ENCODE measurements at regions not wholly inside any gene's neighbourhood (a gene's known extent, or its start where the extent isn't known, plus 50 kb on each side); places are given as distances from the start of the nearest gene placed in this dataset.

DNA sequence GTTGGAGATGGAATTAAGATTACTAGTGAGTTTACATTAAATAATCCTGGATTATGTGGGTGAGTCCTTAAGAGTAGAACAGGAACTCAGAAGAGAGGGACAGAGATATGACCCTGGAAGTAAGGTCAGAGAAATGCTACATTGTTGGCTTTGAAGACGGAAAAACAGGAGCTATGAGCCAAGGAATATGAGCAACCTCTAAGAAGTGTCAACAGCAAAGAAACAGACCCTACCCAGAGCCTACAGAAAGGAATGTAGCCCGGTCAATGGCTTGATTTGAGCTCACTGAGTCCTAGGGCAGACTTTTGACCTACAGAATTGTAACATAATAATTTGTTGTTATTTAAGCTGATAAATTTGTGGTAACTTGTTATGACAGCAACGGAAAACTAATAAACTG is 304.9 kb downstream of the IPMK start:
- in situ Hi-C loops (cut with HindIII; ENCODE audit: low pct_unique_long_range_greater_than_20kb, low sequenced_read_pairs) = no loop called here
- no peak for DNase-seq (ENCODE audit: low read depth in 1 of 2, low spot score in 1 of 2)
- TF ChIP-seq JUND (IDR thresholded peaks at IDR 0.05; ENCODE audit: low read depth) = no peak

GRCh38 chr10:57961487-57961886 is 306.2 kb downstream of the IPMK start:
- in situ Hi-C loops (cut with HindIII; ENCODE audit: low pct_unique_long_range_greater_than_20kb, low sequenced_read_pairs) = no loop called here
- DNase-seq (ENCODE audit: low read depth in 1 of 2, low spot score in 1 of 2) = no peak
- TF ChIP-seq JUND (IDR thresholded peaks at IDR 0.05; ENCODE audit: low read depth) = no peak

GRCh38 chr10:57960406-57960805 is 307.3 kb downstream of the IPMK start:
- TF ChIP-seq JUND (IDR thresholded peaks at IDR 0.05; ENCODE audit: low read depth) = no peak

DNA sequence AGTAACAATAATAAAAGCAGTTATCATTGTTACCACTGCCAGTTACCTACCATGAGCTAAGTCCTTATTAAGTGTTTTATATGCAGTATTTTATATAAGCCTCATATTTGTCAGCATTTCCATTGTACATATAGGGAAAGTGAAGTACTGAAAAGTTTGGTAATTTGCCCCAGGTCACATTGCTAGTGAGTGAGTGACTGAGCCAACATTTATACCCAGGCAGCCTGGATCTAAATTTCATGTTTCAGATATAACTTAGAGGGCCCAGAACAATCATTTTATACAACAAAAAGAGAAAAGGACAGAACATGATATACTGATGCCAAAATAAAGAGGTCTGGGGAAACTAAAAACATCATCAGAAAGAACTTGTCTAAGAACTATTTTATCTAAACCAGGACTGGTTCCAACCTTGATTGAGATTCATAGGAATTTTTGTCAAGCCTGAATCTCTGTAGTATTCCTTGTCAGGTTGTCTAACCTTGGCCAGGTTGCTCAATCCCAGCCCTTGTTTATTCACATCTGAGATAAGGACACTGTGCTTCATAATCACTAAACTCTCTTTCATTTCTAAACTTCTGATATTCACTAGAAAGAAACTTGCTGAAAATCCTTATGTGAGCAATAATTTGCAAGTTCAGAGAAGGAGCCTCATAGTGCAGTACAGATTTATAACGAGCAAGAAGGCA is 308.2 kb downstream of the IPMK start:
- no peak for DNase-seq (ENCODE audit: low read depth in 1 of 2, low spot score in 1 of 2)
- TF ChIP-seq JUND (IDR thresholded peaks at IDR 0.05; ENCODE audit: low read depth) = no peak
- in situ Hi-C loops (cut with HindIII; ENCODE audit: low pct_unique_long_range_greater_than_20kb, low sequenced_read_pairs) = no loop called here

More at GRCh38 chr10:57960406-57960805, 307.3 kb downstream of the IPMK start:
- no peak for DNase-seq (ENCODE audit: low read depth in 1 of 2, low spot score in 1 of 2)
- in situ Hi-C loops (cut with HindIII; ENCODE audit: low pct_unique_long_range_greater_than_20kb, low sequenced_read_pairs) = no loop called here

DNA sequence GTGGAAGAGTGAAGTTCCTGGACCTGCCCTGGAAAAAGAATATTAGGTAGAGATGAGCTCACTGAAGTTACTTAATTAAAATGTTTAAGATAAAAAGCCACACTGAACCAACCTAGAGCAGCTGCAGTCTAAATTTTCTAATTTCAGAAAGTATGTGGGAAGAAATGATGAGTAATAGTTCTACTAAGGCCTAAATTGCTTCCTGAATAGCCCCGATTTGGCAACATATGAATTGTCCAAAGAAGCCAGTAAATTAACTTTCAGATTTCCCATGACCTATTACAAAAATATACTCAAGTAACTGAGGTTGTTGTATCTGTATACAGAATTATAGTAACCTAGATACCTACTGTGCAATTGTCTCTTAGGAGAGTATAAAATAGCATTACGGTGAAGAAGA is 312.6 kb downstream of the IPMK start:
- in situ Hi-C loops (cut with HindIII; ENCODE audit: low pct_unique_long_range_greater_than_20kb, low sequenced_read_pairs) = no loop called here
- no peak for DNase-seq (ENCODE audit: low read depth in 1 of 2, low spot score in 1 of 2)
- TF ChIP-seq JUND (IDR thresholded peaks at IDR 0.05; ENCODE audit: low read depth) = no peak

- TF ChIP-seq JUND (IDR thresholded peaks at IDR 0.05; ENCODE audit: low read depth) = no peak
- DNase-seq (ENCODE audit: low read depth in 1 of 2, low spot score in 1 of 2) = no peak
- in situ Hi-C loops (cut with HindIII; ENCODE audit: low pct_unique_long_range_greater_than_20kb, low sequenced_read_pairs) = no loop called here
These were observed 315.0 kb downstream of the IPMK start for GRCh38 chr10:57952741-57953140.

DNA sequence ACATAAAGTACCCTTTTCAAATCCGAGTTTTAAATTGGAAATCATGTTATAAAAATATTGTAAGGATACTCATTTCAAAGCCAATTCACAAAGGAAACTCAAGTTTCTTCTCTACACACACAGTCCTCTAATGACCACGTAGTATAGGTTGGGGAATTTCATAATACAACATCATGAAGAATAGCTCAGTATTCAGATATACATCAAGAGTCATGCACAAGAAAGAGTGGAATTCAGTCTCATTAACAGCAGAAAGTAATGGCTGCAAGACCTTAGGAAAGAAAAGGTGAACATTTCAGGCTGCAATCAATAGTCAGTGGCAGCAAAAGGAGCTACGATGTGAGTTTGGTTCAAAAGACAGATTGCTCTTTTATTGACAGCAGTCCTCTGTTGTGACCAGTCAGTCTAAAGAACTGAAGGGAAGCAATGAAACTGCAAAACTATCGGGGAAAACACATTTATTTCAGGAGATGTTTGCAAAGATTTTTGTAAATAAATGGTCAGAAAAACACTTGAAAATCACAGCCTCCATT is 317.2 kb downstream of the IPMK start:
- TF ChIP-seq JUND (IDR thresholded peaks at IDR 0.05; ENCODE audit: low read depth) = no peak
- in situ Hi-C loops (cut with HindIII; ENCODE audit: low pct_unique_long_range_greater_than_20kb, low sequenced_read_pairs) = no loop called here
- no peak for DNase-seq (ENCODE audit: low read depth in 1 of 2, low spot score in 1 of 2)

- no peak for DNase-seq (ENCODE audit: low read depth in 1 of 2, low spot score in 1 of 2)
- in situ Hi-C loops (cut with HindIII; ENCODE audit: low pct_unique_long_range_greater_than_20kb, low sequenced_read_pairs) = no loop called here
- no peak for TF ChIP-seq JUND (IDR thresholded peaks at IDR 0.05; ENCODE audit: low read depth)
These were observed 318.9 kb downstream of the IPMK start for GRCh38 chr10:57948796-57949195.

- DNase-seq (ENCODE audit: low read depth in 1 of 2, low spot score in 1 of 2) = no peak
- TF ChIP-seq JUND (IDR thresholded peaks at IDR 0.05; ENCODE audit: low read depth) = no peak
- in situ Hi-C loops (cut with HindIII; ENCODE audit: low pct_unique_long_range_greater_than_20kb, low sequenced_read_pairs) = no loop called here
These were observed 320.9 kb downstream of the IPMK start for GRCh38 chr10:57946833-57947232.

- no peak for DNase-seq (ENCODE audit: low read depth in 1 of 2, low spot score in 1 of 2)
- no peak for TF ChIP-seq JUND (IDR thresholded peaks at IDR 0.05; ENCODE audit: low read depth)
- in situ Hi-C loops (cut with HindIII; ENCODE audit: low pct_unique_long_range_greater_than_20kb, low sequenced_read_pairs) = no loop called here
These were observed 324.0 kb downstream of the IPMK start for GRCh38 chr10:57943701-57944100.

GRCh38 chr10:57925045-57925444 is 342.6 kb downstream of the IPMK start:
- in situ Hi-C loops (cut with HindIII; ENCODE audit: low pct_unique_long_range_greater_than_20kb, low sequenced_read_pairs) = no loop called here
- peak in 1 of 2 experiments; percentile 83 for DNase-seq (ENCODE audit: low read depth in 1 of 2, low spot score in 1 of 2)
- TF ChIP-seq JUND (IDR thresholded peaks at IDR 0.05; ENCODE audit: low read depth) = no peak

DNA sequence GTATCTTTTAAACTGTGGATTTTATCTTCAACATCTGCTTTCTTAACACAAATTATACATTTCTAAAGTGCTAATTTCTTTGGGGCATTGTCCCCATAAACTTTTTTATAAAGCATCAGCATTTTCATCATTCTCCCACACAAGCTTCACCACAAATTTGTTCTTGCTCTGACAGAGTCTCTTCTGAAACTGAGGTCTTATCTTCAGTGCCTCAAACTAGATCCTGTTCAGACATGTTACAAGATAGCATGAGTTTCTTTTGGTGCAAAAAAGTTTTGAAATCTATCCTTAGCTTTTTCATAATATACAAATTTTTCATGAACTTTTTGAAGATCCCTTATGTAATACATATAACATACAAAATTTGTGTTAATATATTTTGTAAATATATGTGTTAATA is 346.6 kb downstream of the IPMK start:
- TF ChIP-seq JUND (IDR thresholded peaks at IDR 0.05; ENCODE audit: low read depth) = no peak
- in situ Hi-C loops (cut with HindIII; ENCODE audit: low pct_unique_long_range_greater_than_20kb, low sequenced_read_pairs) = no loop called here
- no peak for DNase-seq (ENCODE audit: low read depth in 1 of 2, low spot score in 1 of 2)

- DNase-seq (ENCODE audit: low read depth in 1 of 2, low spot score in 1 of 2) = peak in 1 of 2 experiments; percentile 18
- in situ Hi-C loops (cut with HindIII; ENCODE audit: low pct_unique_long_range_greater_than_20kb, low sequenced_read_pairs) = no loop called here
- no peak for TF ChIP-seq JUND (IDR thresholded peaks at IDR 0.05; ENCODE audit: low read depth)
These were observed 347.8 kb downstream of the IPMK start for GRCh38 chr10:57919864-57920263.

- TF ChIP-seq JUND (IDR thresholded peaks at IDR 0.05; ENCODE audit: low read depth) = no peak
- in situ Hi-C loops (cut with HindIII; ENCODE audit: low pct_unique_long_range_greater_than_20kb, low sequenced_read_pairs) = no loop called here
- DNase-seq (ENCODE audit: low read depth in 1 of 2, low spot score in 1 of 2) = no peak
These were observed 350.7 kb downstream of the IPMK start for GRCh38 chr10:57917019-57917418.

Measured in T47D (cell line).